NOMO-1 treated with DMSO at 0.1 percent for 48 hours (cell line): ENCODE measurements at regions not wholly inside any gene's neighbourhood (a gene's known extent, or its start where the extent isn't known, plus 50 kb on each side); places are given as distances from the start of the nearest gene placed in this dataset.
"Not testable (repeated sequence)": the region's sequence is repeated elsewhere in the genome, so short reads cannot be mapped to it uniquely, and the experiment has no call there.

Experiments used
- DNase-seq: peaks from one replicate; lab custom pipeline; 2025; ENCODE audit not compliant: unreplicated experiment; lab: John Stamatoyannopoulos, UW

- no peak for DNase-seq
These were observed 61.7 kb downstream of the KPNA2 start for GRCh38 chr17:68097161-68097805.

GRCh38 chr17:68099341-68099753 is 63.8 kb downstream of the KPNA2 start:
- DNase-seq = not testable (repeated sequence)

- DNase-seq = no peak
These were observed 64.6 kb downstream of the KPNA2 start for GRCh38 chr17:68100000-68100641.

- DNase-seq = peak; percentile 91
These were observed 65.8 kb downstream of the KPNA2 start for GRCh38 chr17:68101075-68101986.

GRCh38 chr17:68101987-68102314 is 66.4 kb downstream of the KPNA2 start:
- DNase-seq = no peak

- DNase-seq = no peak
These were observed 66.8 kb downstream of the KPNA2 start for GRCh38 chr17:68102318-68102758.

- no peak for DNase-seq
These were observed 67.6 kb downstream of the KPNA2 start for GRCh38 chr17:68103148-68103547.

- DNase-seq = no peak
These were observed 70.5 kb downstream of the KPNA2 start for GRCh38 chr17:68106085-68106484.

GRCh38 chr17:68107373-68107772 is 71.8 kb downstream of the KPNA2 start:
- DNase-seq = no peak

GRCh38 chr17:68108313-68109000 is 72.9 kb downstream of the KPNA2 start:
- no peak for DNase-seq

GRCh38 chr17:68109404-68109803 is 73.9 kb downstream of the KPNA2 start:
- not testable (repeated sequence) for DNase-seq

- not testable (repeated sequence) for DNase-seq
These were observed 80.7 kb downstream of the KPNA2 start for GRCh38 chr17:68116211-68116610.

- no peak for DNase-seq
These were observed 87.1 kb downstream of the KPNA2 start for GRCh38 chr17:68122587-68122986.

- DNase-seq = no peak
These were observed 89.8 kb downstream of the KPNA2 start for GRCh38 chr17:68125111-68125870.

GRCh38 chr17:68127914-68128313 is 92.4 kb downstream of the KPNA2 start:
- DNase-seq = no peak

GRCh38 chr17:68131456-68131855 is 95.9 kb downstream of the KPNA2 start:
- DNase-seq = no peak

- DNase-seq = no peak
These were observed 98.0 kb downstream of the KPNA2 start for GRCh38 chr17:68133346-68134045.

- DNase-seq = no peak
These were observed 98.6 kb downstream of the KPNA2 start for GRCh38 chr17:68134046-68134637.

- DNase-seq = no peak
These were observed 99.2 kb downstream of the KPNA2 start for GRCh38 chr17:68134731-68135130.
